22Rv1 (cell line): ENCODE measurements at regions not wholly inside any gene's neighbourhood (a gene's known extent, or its start where the extent isn't known, plus 50 kb on each side); places are given as distances from the start of the nearest gene placed in this dataset.

Experiments
- H3K27ac ChIP-seq: fragments of 450-650 bp; 2 replicates; pipeline ENCODE4 v1.5.1; 2017
- ZFX ChIP-seq: fragments of 450-650 bp; IDR thresholded peaks from 2 replicates; pipeline ENCODE4 v1.6.1; 2017; ENCODE audit warnings: antibody characterized with exemption, borderline replicate concordance
- TF ChIP-seq, protein P1 (sequence below): fragments of 450-650 bp; IDR thresholded peaks from 2 replicates; pipeline ENCODE4 v1.5.1; 2017; ENCODE audit warnings: mild to moderate bottlenecking

DNA sequence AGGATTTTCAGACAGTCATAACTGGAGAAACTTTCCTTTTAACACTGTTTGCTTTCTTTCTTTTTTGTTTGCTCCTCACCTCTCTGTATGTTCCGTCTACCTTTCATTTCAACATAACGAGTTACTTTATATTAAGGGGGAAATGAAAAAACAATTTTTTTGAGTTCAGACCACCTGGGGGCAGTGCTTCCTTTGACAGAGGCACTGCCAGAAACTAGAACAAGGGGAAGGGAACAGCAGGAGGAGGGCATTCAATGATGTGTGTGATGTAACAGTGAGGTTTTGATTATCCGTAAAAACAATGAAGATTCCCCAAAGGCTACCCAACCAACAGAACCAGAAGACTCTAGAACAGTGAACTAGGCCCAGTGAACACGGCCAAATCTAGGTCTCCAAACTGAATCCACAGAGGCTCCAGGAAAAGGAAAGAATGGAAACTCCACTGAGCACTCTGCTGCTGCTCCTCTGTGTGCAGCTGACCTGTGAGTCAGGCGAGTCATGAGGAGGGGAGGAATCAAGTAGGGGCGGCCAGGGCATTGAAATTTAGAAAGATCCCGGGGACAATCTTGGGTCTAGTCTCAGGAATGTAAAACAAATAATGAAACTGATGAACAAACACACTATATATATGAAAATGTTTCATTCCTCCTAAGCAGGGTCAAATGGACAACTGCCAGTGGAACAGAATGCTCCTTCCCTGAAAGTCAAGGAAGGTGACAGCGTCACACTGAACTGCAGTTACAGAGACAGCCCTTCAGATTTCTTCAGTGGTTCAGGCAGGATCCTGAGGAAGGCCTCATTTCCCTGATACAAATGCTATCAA, 323.5 kb downstream of the DAD1 start:
- no peak overlapping the region for H3K27ac ChIP-seq
- TF ChIP-seq ZFX: no peak
- TF ChIP-seq, protein P1, sequence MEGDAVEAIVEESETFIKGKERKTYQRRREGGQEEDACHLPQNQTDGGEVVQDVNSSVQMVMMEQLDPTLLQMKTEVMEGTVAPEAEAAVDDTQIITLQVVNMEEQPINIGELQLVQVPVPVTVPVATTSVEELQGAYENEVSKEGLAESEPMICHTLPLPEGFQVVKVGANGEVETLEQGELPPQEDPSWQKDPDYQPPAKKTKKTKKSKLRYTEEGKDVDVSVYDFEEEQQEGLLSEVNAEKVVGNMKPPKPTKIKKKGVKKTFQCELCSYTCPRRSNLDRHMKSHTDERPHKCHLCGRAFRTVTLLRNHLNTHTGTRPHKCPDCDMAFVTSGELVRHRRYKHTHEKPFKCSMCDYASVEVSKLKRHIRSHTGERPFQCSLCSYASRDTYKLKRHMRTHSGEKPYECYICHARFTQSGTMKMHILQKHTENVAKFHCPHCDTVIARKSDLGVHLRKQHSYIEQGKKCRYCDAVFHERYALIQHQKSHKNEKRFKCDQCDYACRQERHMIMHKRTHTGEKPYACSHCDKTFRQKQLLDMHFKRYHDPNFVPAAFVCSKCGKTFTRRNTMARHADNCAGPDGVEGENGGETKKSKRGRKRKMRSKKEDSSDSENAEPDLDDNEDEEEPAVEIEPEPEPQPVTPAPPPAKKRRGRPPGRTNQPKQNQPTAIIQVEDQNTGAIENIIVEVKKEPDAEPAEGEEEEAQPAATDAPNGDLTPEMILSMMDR: peak; percentile 23; the same call in 1 of the 2 replicates

DNA sequence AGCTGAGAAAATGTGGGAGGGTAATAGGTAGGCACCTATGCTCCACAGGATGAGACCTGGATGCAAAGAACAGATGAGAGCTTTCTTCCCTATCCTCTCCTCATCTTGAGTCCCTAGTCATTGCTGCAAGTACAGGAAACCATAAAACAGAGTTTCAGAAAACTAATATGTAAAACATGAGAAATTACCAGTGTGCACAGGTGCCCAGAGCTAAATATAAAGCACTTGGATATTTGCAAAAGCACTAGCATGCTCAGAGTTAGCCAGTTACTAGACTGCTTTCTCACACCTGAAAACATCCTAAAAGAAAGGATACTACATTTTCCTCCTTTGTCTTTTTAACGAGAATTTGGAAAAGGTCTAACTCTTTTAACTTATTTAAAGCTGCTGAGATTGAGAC, 324.3 kb downstream of the DAD1 start:
- no peak overlapping the region for H3K27ac ChIP-seq
- TF ChIP-seq, protein P1: no peak
- TF ChIP-seq ZFX: no peak

DNA sequence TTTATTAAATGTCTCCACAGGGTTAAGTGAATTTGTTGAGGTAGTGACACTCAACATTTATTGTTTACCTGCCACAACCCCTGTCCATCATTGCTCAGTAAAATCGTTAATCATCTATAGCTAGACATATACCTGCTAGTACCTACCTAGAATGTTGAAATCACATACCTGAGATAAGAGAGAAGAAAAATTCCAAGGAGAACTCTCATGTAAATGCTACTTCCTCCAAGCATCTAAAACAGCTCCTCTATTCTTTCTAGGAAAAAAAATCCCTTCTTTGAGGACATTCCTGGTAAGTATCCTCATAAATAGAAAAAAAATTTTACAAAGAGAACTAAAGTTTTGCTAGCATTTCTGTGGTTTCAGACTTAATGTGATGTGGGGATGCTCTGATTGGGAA, 325.1 kb downstream of the DAD1 start:
- TF ChIP-seq, protein P1: no peak
- no peak for TF ChIP-seq ZFX
- no peak overlapping the region for H3K27ac ChIP-seq

DNA sequence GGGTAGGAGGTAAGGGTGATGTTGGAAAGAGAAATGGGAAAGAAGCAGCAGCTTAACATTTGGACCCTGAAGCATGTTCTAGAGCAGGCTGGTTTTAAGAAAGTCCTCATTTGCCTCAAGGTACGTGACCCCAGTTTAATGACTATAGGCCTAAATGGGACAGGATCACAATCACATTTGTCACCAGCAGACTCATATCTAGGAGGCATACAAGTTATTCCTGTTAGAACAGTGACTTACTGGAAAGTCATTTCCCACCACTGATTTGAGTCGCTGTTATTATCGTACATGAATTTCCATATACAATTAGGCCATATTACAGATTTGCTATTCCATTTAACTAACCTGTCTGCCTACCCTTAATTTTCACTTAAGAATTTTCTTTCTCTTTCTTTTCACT, 326.1 kb downstream of the DAD1 start:
- TF ChIP-seq, protein P1: no peak
- no peak for TF ChIP-seq ZFX
- H3K27ac ChIP-seq: no peak overlapping the region

DNA sequence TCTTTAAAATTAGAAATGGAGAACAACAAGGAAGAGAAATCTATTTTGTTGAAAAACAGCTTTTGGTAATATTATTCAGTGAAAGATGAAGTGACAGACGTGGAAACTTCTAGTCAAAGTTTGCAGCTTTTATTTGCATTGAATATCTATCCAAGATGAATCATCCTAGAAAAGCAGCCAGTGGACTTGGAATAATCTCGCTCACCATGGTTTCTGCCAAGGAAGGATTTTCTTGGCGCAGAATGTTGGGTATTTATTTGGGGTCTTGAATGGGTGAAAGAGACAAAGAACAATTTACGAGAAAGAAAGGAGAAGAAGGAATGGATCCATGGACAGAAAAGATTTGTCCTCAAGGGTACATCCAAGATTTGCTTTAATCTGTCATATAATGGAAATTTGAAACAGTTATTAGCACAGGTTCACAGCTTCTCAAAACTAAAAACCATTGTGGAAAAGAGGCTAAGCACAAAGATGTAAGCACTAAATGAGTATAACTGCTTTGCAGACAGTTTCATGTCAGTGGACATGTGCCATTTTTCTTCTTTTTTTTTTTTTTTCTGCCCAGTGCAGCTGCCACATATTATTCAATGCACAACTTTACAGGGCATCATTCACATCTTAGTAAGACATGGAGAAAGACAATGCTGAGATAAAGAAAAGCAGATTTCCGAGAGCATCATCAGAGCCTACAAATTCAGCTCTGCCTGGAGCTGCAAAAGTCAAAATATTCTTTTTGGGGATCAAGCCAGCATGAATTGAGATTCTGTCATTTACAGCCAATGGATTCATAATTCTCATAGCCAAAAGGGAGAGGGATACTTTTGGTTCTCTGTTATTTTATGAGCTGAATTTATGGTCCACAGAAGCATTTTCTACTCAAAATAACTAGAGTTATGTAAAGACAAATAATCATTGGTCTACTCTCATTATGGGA, 333.7 kb downstream of the DAD1 start:
- TF ChIP-seq, protein P1: no peak

DNA sequence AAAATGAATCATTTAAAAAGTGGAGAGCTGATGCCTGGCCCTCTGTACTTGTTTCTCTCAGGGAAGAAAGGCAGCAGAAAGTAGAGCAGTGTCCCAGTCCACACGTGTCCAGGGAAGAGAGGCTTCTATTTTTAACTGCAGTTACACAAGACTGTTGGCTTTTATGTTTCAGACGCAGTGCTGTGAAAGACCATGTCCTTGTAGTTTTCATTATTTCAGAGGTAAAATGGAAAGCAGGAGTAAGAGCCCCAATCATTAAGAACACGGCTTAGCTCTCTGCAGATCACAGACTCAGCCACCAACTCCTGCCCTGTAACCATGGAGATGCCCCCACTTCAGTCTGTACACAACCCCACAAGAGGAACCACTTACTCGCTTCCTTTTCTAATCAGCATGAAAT, 336.3 kb downstream of the DAD1 start:
- TF ChIP-seq, protein P1: no peak
- no peak for TF ChIP-seq ZFX
- no peak overlapping the region for H3K27ac ChIP-seq

More for the DNA sequence above, 333.7 kb downstream of the DAD1 start:
- H3K27ac ChIP-seq: no peak overlapping the region

DNA sequence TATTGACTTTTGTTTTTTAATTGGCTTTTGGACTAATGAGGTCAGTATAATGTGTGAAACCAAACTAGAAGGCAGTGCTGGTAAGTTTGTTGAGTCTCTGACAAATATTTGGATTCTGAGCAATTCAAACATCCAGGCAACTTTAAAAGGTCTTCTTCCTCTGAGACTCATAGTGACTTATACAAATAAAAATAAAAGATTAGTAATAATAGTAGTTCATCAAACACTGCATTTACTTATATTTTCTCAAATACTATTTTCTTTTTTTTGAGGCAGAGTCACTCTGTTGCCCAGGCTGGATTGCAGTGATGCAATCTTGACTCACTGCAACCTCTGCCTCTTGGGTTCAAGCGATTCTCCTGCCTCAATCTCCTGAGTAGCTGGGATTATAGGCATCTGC, 337.9 kb downstream of the DAD1 start:
- H3K27ac ChIP-seq: no peak overlapping the region
- no peak for TF ChIP-seq ZFX
- TF ChIP-seq, protein P1: no peak
